Heart right ventricle (tissue), 16 donors: ENCODE measurements at regions not wholly inside any gene's neighbourhood (a gene's known extent, or its start where the extent isn't known, plus 50 kb on each side); places are given as distances from the start of the nearest gene placed in this dataset.

Experiments
- ATAC-seq, 8 donors: fragments of 200-7000 bp; cut with Tn5 transposase; one replicate each; pipeline ENCODE4 v1.9.1; 2020; ENCODE audit warnings: mild to moderate bottlenecking in 8 of 8, moderate library complexity in 8 of 8, moderate number of reproducible peaks in 1 of 8
- DNase-seq, 2 donors: peaks; one replicate each; pipeline ENCODE4 v3.0.0-alpha.2; 2020
- H3K27ac ChIP-seq, 10 donors: fragments of 200-600 bp; sonication (generic) in 2 of 10; one replicate each; pipeline versions ENCODE4 v1.5.0 to v1.8.0; 2020 to 2022; ENCODE audit warnings: mild to moderate bottlenecking in 3 of 10
- H3K27me3 ChIP-seq, 7 donors: fragments of 200-600 bp; one replicate each; pipeline ENCODE4 v1.8.0; 2021 to 2022; ENCODE audit warnings: mild to moderate bottlenecking in 2 of 7
- H3K36me3 ChIP-seq, 9 donors: fragments of 200-600 bp; sonication (generic) in 1 of 9; one replicate each; pipeline versions ENCODE4 v1.5.0 to v1.8.0; 2020 to 2022; ENCODE audit warnings: mild to moderate bottlenecking in 2 of 9
- H3K4me1 ChIP-seq, 9 donors: fragments of 200-600 bp; sonication (generic) in 1 of 9; one replicate each; pipeline versions ENCODE4 v1.5.0 to v1.8.0; 2020 to 2022; ENCODE audit warnings: mild to moderate bottlenecking in 4 of 9
- H3K4me3 ChIP-seq, 10 donors: fragments of 200-600 bp; sonication (generic) in 2 of 10; one replicate each; pipeline versions ENCODE4 v1.5.0 to v1.8.0; 2020 to 2022; ENCODE audit warnings: mild to moderate bottlenecking in 7 of 10, moderate library complexity in 2 of 10
- H3K9me3 ChIP-seq, 11 donors: fragments of 200-600 bp in 10 of 11; sonication (generic) in 2 of 11; one replicate each; pipeline versions ENCODE4 v1.5.0 to v1.8.0; 2013 to 2022; ENCODE audit warnings: mild to moderate bottlenecking in 2 of 11, control low read depth in 1 of 11, moderate library complexity in 1 of 11
- CTCF ChIP-seq, 9 donors: fragments of 200-600 bp; sonication (generic) in 2 of 9; IDR thresholded peaks; one replicate each; pipeline versions ENCODE4 v1.5.0 to v1.8.0; 2021 to 2022; ENCODE audit warnings: antibody characterized with exemption in 9 of 9, mild to moderate bottlenecking in 5 of 9, moderate library complexity in 1 of 9
- WGBS, 2 donors: extraction: QIAGEN DNeasy Blood & Tissue Kit; methylation state at CpG; one replicate each; pipeline ENCODE4 v1.1.7; 2013; ENCODE audit warnings: inconsistent platforms in 1 of 2; 5-methylcytosine and 5-hydroxymethylcytosine counted together
- intact Hi-C, 10 donors: fragments of 100-400 bp; cut with DNase I; formaldehyde crosslinking; loops; one replicate each; pipeline versions ENCODE4 v1.11.1 to v1.14.2; 2022
- donor health status: Arrhythmogenic right ventricular cardiomyopathy.
- donor health status: ischemic (EF 13 %, LVEDD 7.1; RV severe dilation, severe dysfunction).
- donor health status: healthy with polysubstance abuse.
- donor health status: DM: no; HTN: yes; CAD: no.
- donor health status: DM: no; HTN: no; CAD: no.
- donor health status: ischemic (EF 25% LVEDD 6.9; RV normal size, moderate dysfunction).
- donor health status: ischemic (EF 25% LVEDD 5.7; RV mildly dilated, moderate dysfunction).
- donor health status: healthy.
- donor health status: DM: yes; HTN: yes; CAD: no.
- donor health status: Ischemic cardiomyopathy.
- donor health status: ischemic (EF 35%, LVEDD 5.7; RV mildly dilated, moderate dysfunction).
- donor health status: nonischemic (EF 11% LVEDD 7.7; RV severe dilation, severe dysfunction).
- donor health status: DM: yes; HTN: yes; CAD: no.
- donor health status: PGD.
- donor health status: ischemic (EF 29% LVEDD 5.4; RV normal size, mild dysfunction).
- donor health status: nonischemic (EF 23%, LVEDD 6.1; RV moderate dilation, normal function).

GRCh38 chr3:18716101-18716500 is 291.0 kb upstream of the SATB1 start:
- Histone ChIP-seq H3K4me3 (no peak overlapping the region), H3K27me3 (no peaks in the 10 kb centered on the region), H3K36me3 (no peaks in the 10 kb centered on the region), H3K4me1 (peaks cover 0 to 4% (median 0%) of the 10 kb centered on the region in 9 donors), H3K9me3 (no peaks in the 10 kb centered on the region), H3K27ac (no peak overlapping the region)
- DNase-seq (no peak), ATAC-seq (no peak)
- 69 to 80% methylated on average over 2 of the region's 2 CpGs for WGBS, 2 donors
- intact Hi-C loops, result no loop called here
- no peak for TF ChIP-seq CTCF (IDR thresholded peaks at IDR 0.05)

GRCh38 chr3:18715208-18715607 is 290.1 kb upstream of the SATB1 start:
- H3K4me3 ChIP-seq, result no peak overlapping the region
- peaks cover 0 to 4% (median 0%) of the 10 kb centered on the region in 9 donors for H3K4me1 ChIP-seq
- DNase-seq, result no peak
- no peak overlapping the region for H3K27ac ChIP-seq
- no peak for TF ChIP-seq CTCF (IDR thresholded peaks at IDR 0.05)
- no peaks in the 10 kb centered on the region for H3K27me3 ChIP-seq
- no peaks in the 10 kb centered on the region for H3K36me3 ChIP-seq
- no peaks in the 10 kb centered on the region for H3K9me3 ChIP-seq
- no peak for ATAC-seq
- intact Hi-C loops, result no loop called here

GRCh38 chr3:18713577-18713951 is 288.4 kb upstream of the SATB1 start:
- ATAC-seq, result no peak
- peaks cover 0 to 4% (median 0%) of the 10 kb centered on the region in 9 donors for H3K4me1 ChIP-seq
- WGBS, 2 donors, result 93% methylated on average over 2 of the region's 2 CpGs

GRCh38 chr3:18712713-18713576 is 287.8 kb upstream of the SATB1 start:
- no peak for TF ChIP-seq CTCF (IDR thresholded peaks at IDR 0.05)
- 76 to 78% methylated on average over 6 of the region's 6 CpGs for WGBS, 2 donors
- intact Hi-C loops, result no loop called here
- Histone ChIP-seq H3K4me3 (no peak overlapping the region), H3K9me3 (peaks cover 0 to under 1% (median 0%) of the 10 kb centered on the region in 11 donors), H3K27me3 (no peaks in the 10 kb centered on the region), H3K36me3 (no peaks in the 10 kb centered on the region), H3K4me1 (peaks cover 0 to 4% (median 0%) of the 10 kb centered on the region in 9 donors), H3K27ac (no peak overlapping the region)
- DNase-seq (no peak), ATAC-seq (no peak)

More at GRCh38 chr3:18713577-18713951, 288.4 kb upstream of the SATB1 start:
- no peak for TF ChIP-seq CTCF (IDR thresholded peaks at IDR 0.05)
- no peak for DNase-seq
- Histone ChIP-seq H3K36me3 (no peaks in the 10 kb centered on the region), H3K27me3 (no peaks in the 10 kb centered on the region), H3K4me3 (no peak overlapping the region), H3K9me3 (no peaks in the 10 kb centered on the region), H3K27ac (no peak overlapping the region)
- intact Hi-C loops, result no loop called here
